Kidney capillary endothelial cell (primary cell): ENCODE measurements at regions not wholly inside any gene's neighbourhood (a gene's known extent, or its start where the extent isn't known, plus 50 kb on each side); places are given as distances from the start of the nearest gene placed in this dataset.

ENCODE experiments used
- DNase-seq: peaks from one replicate; pipeline ENCODE4 v3.0.0-alpha.2; 2018; ENCODE audit warnings: low spot score

DNA sequence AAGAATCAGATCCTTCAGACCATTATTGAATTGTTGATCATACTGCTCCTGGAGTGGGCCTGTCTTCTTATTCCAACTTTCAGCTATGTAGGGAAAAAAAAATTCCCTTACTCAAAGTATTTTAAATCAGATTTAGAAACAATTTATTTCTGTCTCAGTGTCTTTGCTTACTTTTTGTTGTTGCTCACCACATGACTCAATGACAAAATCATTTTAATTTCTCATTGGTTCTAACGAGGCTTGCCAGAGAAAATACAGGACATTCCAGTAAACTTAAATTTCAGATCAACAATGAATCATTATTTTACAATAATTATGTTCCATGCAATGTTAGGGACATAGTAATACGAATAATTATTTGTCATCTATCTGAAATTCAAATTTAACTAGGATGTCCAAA lies 748.5 kb upstream of the CBLB start:
- no peak for DNase-seq

DNA sequence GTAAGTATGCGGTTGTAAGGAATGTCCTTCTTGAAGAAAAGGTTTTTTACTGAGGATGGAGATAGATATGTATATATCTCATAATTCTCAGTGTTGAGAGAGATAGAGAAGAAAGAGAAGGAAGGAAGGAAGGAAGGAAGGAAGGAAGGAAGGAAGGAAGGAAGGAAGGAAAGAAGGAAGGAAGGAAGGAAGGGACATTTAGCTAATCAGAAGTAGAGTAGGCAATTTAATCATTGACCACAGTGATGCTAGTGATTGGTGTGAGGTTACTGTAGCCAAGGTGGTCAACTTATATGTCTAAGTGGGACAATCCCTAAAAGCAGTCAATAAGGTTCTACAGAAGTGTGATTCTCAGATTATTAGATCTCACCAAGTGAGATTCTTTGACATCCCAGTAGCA lies 751.8 kb upstream of the CBLB start:
- no peak for DNase-seq

DNA sequence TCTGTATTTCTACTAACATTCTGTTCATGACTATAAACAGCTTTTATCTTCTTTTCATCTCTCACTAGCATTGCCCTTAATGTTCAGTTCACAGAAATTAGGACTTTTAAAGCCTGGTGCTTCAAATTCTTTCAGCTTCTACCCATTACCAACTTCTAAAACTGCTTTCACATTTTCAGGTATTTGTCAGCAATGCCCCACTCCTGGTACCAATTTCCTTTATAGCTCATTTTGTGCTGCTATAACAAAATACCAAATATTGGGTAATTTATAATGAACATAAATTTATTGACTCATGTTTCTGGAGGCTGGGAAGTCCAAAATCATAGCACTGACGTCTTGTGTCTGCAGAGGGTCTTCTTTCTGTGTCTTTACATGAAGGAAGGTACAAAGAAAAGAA lies 753.1 kb upstream of the CCDC54 start:
- DNase-seq: no peak

GRCh38 chr3:106628407-106628806 lies 748.8 kb upstream of the CCDC54 start:
- peak; percentile 85 for DNase-seq

DNA sequence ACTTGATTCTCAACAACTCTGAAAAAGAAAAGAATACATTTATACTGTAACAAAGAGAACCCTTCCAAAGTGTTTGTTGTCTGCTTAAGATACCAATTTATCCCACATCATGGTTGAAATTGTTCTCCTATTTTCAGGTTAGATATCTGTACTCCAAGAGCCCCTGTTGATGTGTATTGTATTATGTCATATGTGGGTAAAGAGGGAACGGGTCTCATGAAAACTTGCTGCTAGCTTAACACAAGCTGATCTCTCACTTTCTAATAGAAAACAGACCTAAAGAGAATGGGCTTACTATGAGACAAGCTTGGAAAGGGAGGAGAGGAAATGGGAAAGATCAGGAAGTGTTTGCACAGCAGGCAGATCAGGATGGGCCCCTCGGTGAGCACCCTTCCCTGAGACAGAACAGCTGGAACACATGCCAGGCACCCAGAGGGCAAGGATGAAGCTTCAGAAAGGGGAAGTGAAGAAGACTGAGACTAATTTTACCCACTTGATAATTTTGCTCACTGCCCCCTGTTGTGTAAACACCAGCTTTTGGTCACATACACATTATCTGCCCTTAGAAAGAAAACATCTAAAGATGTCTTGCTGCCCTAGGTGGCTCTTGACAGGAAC lies 747.9 kb upstream of the CCDC54 start:
- DNase-seq: peak; percentile 1

DNA sequence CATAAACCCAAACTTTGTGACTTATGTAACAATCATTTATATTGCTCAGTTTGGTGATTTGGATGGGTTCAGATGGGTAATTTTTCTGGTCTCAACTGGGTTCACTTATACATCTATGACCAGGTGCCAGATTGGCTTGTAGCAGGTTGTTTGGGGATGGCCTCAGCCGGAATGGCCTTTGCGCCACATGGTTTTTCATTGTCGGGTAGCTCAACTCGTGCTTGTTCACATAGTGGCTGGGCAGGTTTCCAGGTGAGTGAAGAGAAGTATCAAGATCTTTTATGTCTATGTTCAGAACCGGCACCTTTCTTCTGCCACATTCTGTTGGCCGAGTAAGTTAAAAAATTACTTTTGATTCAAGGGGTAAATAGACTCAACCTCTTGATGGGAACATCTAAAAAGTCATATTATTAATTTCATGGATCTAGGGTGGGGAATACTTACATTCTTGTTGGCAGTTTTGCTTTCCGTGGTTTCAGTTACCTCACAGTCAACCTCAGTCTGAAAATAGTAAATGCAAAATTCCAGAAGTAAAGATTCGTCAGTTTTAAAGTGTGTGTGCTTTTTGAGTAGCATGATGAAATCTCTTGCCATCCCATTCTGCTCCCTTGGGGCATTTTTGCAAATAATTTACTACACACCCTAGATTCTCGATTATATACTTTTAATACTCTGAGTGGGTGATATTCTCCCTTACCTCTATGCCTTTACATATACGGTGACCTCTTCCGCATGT lies 745.7 kb upstream of the CCDC54 start:
- DNase-seq: no peak

DNA sequence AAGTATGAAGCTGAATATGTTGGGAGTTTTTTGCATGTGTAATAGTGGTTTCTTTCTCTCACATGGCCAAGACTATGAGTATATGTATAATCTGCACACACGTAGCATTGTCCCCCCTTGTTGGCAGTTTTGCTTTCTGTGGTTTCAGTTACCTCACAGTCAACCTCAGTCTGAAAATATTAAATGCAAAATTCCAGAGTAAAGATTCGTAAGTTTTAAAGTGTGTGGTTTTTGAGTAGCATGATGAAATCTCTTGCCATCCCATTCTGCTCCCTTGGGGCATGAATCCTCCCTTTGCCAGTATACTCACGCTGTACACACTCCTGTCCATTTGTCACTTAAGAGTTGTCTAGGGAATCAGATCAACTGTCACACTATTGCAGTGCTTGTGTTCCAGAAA lies 742.0 kb upstream of the CCDC54 start:
- no peak for DNase-seq

GRCh38 chr3:106635826-106636225 lies 741.4 kb upstream of the CCDC54 start:
- DNase-seq: no peak

DNA sequence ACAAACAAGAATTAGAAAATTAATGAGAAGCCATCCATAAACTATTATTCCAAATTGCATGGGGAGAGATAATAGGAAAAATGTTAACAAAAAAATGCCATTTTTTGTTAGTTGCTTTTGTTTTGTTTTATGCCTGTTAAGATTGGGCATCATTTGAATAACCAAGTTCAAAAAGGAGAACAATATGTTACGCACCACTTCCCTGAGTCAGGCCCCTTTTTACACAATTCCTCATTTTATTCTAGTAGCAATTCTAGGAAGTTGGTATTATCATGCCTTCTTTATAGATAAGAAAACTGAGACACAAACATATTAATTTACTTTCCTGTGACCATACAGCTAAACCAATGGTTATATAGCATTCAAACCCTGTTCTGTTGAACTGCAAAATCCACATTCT lies 736.9 kb upstream of the CCDC54 start:
- DNase-seq: no peak

DNA sequence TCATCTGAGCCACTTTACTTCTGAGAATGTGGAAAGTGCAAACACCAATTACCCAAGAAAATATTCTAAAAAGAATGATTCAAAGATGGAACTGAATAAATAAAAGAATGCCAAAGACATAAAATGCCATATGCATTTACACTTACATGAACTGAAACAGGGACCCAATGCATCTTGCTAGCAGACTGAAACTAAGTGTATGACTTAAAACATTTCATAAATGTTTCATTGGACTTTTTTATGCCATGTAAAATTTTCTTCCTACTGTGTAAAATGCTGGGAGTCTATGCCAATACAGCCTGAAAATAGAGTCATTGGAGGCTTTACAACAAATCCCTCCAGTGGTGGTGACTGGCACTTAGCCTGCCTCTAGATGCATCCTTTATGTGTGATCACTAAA lies 735.1 kb upstream of the CCDC54 start:
- DNase-seq: no peak

- no peak for DNase-seq
Measured at GRCh38 chr3:106643684-106644161, 733.5 kb upstream of the CCDC54 start.

- no peak for DNase-seq
Measured at GRCh38 chr3:106673926-106674569, 703.2 kb upstream of the CCDC54 start.

GRCh38 chr3:106675451-106675850 lies 701.8 kb upstream of the CCDC54 start:
- no peak for DNase-seq

DNA sequence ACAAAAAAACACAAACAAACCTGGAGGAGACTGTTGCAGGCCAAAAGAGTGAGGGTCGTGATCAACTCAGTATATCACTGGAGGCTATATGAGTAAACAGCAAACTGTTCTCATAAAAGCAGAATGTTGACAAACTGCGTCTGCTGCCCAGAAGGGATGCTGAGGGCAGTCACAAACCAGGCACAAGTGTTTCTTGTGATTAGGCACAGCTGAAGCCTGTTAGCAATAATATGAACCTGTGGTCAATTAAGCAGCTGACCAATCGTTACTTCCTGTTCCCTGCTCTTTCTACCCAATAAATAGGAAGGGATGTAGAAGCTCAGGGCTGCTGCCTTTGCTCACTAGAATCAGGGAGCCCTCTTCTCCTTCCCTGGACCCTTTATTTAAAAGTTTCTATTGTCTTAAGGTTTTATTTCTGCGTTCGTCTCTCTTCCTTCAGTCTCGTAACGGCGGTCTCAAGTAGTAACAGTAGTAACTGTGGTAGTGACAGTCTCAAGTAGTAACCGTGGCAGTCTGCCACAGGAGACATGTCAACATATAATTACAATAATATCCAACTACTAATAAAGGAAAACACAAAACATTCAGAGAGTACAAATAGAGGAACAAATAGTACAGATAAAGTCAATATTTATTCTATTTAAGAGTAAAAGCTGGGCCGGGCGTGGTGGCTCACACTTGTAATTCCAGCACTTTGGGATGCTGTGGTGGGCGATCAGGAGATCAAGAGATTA lies 698.4 kb upstream of the CCDC54 start:
- DNase-seq: no peak

- no peak for DNase-seq
Measured at GRCh38 chr3:106683953-106684620, 693.2 kb upstream of the CCDC54 start.

DNA sequence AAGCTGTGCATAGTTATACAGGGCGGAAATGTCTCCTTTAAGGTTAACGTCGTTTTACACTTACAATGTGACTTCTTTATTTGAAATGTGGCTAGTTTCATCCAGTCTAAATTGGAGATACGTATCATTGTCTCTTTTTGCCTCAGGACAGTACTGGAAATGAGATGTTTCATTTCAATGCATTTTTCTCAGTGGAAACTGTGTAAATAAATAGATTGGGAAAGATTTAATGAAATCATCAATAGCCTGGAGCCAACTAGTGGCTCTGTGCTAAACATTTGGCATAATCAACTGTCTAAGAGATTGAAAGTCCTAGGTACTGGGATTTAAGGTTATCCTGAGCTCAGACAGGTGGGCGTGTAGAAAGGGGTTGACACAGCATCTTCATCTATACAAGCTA lies 691.5 kb upstream of the CCDC54 start:
- no peak for DNase-seq

DNA sequence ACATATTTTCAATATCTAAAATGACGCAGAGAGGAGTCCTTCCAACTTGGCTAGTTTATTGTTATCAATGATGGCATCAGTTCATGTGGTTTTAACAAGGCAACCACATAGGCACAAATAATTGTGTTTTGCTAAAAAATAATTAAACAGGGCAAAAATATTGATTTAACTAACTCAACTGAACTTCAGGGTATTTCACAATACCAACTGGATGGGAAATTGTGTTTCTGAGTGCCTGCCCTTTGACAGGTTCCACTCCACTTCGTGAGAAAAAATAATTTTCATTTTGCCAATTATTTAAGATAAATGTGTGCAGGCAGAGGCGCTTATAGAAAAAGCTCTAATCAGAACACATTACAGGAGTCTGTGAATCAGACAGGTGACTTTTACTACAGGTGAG lies 689.3 kb upstream of the CCDC54 start:
- DNase-seq: no peak

DNA sequence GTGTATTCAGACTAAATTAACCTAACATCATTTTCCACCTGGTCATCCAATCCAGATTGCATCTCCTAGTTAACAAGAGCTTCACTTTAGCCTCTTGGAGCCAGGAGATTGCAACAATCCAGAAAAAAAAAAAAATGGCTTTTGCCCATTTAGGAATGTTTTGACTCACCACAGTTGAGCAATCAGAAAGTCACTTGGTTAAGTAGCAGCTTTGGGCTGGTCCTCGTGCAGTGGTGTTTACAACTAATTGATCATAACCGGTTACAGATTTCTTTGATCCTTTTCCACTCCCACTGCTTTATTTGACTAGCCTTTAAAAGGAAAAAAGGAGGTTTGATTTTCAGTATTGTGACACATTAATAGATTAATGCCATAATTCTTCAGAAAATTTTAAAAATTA lies 688.8 kb upstream of the CCDC54 start:
- DNase-seq: no peak

DNA sequence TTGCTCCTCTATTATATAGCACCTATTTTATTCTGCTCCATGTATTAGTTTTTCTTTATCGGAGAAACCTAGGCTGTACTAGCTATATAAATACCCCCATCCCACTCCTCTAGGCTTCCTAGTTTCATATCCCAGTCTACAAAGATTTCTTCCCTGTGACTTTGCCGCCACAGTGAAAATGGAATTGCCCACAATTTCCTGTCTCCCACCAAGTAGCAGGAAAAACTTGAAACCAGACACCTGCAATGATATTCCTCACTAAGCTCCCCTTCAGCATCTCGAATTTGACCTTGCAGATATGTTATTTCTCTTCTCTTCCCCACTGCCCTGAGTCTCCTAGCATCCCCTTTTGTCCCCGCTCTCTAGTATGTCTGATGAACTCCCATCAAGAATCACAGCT lies 685.8 kb upstream of the CCDC54 start:
- DNase-seq: no peak

DNA sequence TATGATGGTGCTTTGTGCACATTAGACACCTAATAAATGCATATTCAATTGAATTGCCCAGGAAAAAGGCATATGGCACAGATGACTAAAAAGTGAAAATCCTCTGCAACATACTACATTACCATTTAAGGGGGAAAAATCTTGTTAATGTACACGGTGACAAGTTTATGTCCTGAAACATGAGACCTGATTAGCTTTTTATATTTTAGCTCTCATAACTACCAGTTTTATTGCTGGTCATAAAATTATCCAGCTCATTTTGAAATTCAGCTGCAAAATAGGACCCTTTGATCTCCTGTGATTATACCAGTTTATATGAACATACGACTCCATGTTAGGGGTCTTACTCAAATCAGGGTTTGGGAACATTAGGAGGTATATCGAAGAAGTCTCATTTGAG lies 684.6 kb upstream of the CCDC54 start:
- DNase-seq: no peak

DNA sequence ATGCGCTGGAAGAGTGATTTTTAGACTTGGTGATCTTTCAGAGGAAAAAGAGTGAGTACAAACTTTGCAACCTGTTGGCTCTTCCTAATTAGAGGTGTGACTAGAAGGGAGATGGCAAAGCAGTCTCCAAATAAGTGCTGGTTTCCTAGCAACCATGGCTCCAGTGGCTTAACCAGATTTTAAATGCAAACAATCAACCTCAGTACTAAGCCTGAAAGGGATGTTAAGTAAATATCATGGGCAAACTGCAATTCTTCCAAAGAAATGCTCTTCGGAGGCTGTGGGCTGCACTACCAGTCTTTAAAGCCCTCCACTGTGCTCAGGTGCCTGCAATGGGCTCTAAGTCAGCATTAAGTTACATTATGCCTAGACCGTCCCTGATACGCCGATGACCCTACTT lies 678.1 kb upstream of the CCDC54 start:
- DNase-seq: no peak

DNA sequence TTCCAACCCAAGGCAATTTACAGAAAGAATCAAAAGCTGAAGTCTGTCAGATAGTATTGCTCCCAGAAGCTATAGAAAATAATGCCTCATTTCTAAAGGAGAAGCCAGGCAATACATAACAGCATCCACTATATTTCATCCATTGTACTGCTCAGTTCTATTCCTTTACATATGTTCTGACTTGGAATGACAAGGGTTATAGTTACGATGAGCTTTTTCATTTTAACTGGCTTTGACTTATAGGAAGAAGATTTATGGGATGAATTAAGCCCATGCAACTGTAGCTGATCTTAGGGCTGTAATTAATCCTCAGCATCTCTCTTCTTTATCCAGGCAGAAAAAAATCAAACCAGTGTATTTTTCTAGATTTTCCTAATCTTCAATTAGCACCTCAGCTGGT lies 676.3 kb upstream of the CCDC54 start:
- no peak for DNase-seq
